Glomerular visceral epithelial cell (primary cell): ENCODE measurements at regions not wholly inside any gene's neighbourhood (a gene's known extent, or its start where the extent isn't known, plus 50 kb on each side); places are given as distances from the start of the nearest gene placed in this dataset.
"Not testable (repeated sequence)": the region's sequence is repeated elsewhere in the genome, so short reads cannot be mapped to it uniquely, and the experiment has no call there.

Experiments used
- DNase-seq: peaks from one replicate; pipeline ENCODE4 v3.0.0-alpha.2; 2016; ENCODE audit errors: extremely low spot score

GRCh38 chr3:163551915-163552658, 1526.2 kb downstream of the SI start:
- not testable (repeated sequence) for DNase-seq

GRCh38 chr3:163548015-163548414, 1530.3 kb downstream of the SI start:
- no peak for DNase-seq

DNA sequence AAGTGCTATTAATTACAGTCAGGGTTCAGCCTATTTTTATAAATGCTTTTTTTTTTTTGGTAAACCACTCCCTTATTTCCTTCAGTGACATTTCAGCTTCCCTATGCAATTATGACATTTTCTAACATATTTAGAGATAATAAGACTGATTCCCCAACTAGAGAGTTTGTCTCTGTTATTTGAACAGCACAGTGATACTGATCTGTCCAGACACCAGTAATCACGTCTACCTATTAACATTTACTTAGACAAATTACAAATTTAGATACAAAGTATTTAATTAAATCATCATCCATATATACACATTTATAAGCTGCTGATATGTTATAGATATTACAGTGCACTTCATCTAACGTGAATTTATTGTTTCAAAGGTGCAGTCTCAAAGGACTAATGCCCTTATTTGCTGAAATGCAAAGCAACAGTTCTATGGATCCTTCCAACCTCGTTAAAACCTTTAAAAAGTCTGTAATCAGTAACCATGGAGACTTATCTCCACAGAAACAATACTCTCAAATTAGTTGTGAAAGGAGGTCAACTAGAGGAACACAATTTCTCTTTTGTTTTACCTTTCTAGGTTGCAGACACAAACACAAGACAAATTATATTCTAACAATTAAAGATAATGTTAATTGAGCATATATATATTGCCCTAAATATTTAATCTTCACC, 1531.1 kb downstream of the SI start:
- no peak for DNase-seq

GRCh38 chr3:163543662-163544061, 1534.6 kb downstream of the SI start:
- no peak for DNase-seq

GRCh38 chr3:163541629-163542028, 1536.7 kb downstream of the SI start:
- no peak for DNase-seq

DNA sequence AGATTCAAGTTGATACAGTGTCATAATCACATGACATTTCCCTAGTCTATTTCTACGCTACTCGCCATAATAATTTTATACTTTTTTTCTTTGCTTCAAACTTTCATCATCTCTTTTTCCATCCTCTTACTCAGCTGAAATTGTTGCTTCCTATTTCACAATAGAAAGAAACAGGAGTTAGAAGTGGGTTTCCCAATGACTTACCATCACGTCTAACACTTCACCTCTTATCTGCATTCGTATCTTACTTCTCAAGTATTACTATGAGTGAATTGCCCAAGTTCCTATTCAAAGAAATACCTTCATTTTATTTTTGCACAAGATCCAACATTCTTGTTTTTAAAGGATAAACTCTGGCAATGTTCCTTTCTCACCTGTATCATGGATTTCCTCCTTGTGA, 1539.9 kb downstream of the SI start:
- no peak for DNase-seq

DNA sequence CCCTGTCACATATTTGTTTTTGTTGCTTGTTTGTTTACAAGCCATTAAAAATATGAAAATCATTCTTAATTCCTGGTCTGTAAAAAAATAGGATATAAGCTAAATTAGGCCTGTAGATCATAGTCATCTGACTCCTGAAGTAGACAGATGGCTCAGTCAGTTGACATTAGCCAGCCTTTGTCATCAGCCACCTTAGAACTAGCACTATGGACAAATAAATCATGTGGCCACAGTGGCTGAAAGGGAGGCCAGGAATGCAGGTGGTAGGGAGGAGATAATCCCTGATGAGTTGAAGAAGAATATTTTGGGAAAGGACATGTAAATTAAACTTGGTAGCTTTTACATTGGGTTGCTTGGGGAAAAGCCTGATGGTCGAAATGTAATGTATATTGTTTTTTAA, 1544.9 kb downstream of the SI start:
- no peak for DNase-seq

DNA sequence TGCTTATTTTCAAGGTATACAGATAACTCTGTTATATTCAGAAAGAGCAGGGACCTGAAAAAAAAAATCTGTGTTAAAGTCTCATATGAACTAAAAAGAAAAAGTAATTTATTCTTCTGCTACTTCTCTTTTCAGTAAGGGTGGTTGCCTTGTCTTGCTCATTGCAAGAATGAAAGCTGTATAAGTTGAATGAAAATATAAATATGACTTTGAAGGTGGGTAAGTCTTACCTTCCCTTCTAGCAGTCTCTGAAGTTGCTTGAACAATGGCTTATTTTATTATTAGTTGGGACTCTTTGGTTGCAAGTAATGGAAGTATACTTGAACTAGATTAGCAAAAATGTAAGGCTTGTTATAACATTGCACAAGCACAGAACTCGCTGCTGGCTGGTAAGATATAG, 1554.9 kb downstream of the SI start:
- no peak for DNase-seq

- DNase-seq: no peak
These were observed 1557.0 kb downstream of the SI start for GRCh38 chr3:163521261-163521660.

GRCh38 chr3:163518065-163518464, 1560.2 kb downstream of the SI start:
- DNase-seq: no peak

DNA sequence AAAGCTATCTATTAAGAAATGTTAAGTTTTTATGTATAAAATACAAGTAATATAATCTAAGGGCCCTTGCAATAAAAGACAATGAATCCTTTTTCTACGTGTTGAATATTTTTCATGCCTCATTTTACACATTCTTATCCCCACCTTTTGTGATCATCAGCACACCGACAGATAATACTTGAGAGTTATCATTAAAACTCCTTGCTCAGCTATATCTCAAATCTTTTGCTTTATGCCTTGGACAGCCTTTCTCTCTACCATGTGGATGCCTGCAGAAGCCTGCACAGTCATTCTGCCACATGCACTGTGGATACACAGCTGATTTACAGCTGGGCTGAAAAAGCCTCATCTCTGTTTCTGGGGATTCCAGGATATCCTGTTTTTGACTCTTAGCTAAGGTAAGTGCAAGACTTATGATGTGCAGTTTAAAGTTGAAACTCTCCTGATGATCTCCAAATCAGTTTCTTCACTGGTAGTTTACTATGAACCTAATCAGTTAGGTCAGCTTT, 1565.1 kb downstream of the SI start:
- DNase-seq: no peak

- DNase-seq: no peak
These were observed 1570.1 kb downstream of the SI start for GRCh38 chr3:163508206-163508605.

DNA sequence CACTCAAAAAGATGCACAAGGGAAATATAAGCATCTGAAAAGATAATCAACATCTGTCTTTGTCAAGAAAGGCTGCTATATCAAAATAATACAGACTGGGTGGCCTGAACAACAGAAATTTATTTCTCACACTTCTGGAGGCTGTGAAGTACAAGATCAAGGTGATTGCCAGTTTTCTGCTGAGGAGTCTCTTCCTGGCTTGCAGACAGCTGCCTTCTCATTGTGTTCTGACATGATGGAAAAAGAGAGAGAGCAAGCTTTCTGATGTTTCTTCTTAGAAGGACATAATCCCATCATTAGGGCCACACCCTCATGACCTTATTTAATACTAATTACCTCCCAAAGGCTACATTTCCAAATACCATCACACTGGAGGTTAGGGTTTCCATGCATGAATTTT, 1573.3 kb downstream of the SI start:
- no peak for DNase-seq

DNA sequence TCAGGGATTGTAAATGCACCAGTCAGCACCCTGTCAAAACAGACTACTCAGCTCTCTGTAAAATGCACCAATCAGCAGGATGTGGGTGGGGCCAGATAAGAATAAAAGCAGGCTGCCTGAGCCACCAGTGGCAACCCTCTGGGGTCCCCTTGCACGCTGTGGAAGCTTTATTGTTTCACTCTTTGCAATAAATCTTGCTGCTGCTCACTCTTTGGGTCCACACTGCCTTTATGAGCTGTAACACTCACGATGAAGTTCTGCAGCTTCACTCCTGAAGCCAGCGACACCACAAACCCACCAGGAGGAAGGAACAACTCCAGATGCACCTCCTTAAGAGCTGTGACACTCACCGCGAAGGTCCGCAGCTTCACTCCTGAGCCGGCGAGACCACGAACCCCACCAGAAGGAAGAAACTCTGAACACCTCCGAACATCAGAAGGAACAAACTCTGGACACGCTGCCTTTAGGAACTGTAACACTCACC, 1578.5 kb downstream of the SI start:
- not testable (repeated sequence) for DNase-seq

- DNase-seq: not testable (repeated sequence)
These were observed 1579.2 kb downstream of the SI start for GRCh38 chr3:163498842-163499735.

- DNase-seq: no peak
These were observed 1586.6 kb downstream of the SI start for GRCh38 chr3:163491714-163492113.

GRCh38 chr3:163490119-163490518, 1588.2 kb downstream of the SI start:
- DNase-seq: peak; percentile 44

GRCh38 chr3:163482695-163483094, 1595.6 kb downstream of the SI start:
- no peak for DNase-seq

DNA sequence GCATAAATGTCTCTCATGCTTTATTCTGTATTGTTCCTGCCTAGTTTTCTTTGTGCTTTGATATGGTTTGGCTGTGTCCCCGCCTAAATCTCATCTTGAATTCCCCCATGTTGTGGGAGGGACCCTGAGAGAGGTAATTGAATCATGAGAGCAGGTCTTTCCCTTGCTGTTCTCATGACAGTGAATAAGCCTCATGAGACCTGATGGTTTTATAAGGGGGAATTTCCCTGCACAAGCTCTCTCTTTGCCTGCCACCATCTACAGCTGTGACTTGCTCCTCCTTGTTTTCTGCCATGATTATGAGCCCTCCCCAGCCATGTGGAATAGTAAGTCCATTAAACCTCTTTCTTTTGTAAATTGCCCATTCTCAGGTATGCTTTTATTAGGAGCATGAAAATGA, 1596.6 kb downstream of the SI start:
- no peak for DNase-seq

DNA sequence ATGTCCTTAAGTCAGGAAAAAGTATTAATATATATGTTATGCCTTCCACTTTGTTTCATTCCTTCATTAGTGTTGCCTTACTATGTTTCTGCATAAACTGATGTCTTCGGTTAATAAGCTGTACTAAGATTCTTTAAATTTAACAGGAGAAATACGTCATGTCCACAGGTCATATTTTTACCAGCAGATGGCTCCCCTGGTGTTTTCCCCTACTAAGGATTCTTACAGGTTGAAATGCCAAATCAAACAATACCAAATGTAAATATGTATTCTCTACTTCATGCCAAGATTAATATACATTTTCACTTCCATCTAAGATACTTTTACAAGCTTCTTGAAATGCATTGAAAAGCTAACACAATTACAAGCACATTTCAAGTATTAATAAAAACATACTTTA, 1602.1 kb downstream of the SI start:
- peak; percentile 4 for DNase-seq

DNA sequence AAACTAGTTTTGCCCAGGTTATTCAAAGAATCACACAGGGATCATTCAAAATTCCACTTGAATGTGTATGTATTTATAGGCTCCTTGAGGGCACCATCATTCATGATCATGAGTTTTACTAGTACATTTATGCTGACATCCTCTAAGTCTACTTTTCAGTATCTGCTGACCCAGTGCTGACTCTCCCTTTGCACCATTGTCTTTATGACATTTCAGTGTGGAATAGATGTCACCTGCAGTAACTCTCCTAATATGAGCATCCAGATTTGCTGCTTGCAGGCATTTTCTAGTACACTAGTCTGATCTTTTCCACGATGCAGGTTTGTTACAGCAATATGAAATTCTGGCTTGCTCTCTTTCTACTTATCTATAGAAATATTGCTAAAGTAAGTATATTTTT, 1603.5 kb downstream of the SI start:
- DNase-seq: no peak
